ENCODE measurements at regions not wholly inside any gene's neighbourhood (a gene's known extent, or its start where the extent isn't known, plus 50 kb on each side); places are given as distances from the start of the nearest gene placed in this dataset.
"Not testable (repeated sequence)": the region's sequence is repeated elsewhere in the genome, so short reads cannot be mapped to it uniquely, and the experiment has no call there.

GRCh38 chr2:39583213-39583612 lies 82.5 kb upstream of the TMEM178A start:
- TF ChIP-seq GABPA (IDR thresholded peaks at IDR 0.05; ENCODE audit: low read depth), result no peak
- no peak for TF ChIP-seq POLR2AphosphoS5 (IDR thresholded peaks at IDR 0.05; ENCODE audit: low read depth)
- TF ChIP-seq CTCF (IDR thresholded peaks at IDR 0.05; ENCODE audit: insufficient read depth, low read length), result no peak
- TF ChIP-seq SPI1 (IDR thresholded peaks at IDR 0.05; ENCODE audit: borderline replicate concordance, low read depth), result no peak
- TF ChIP-seq REST (IDR thresholded peaks at IDR 0.05; ENCODE audit: insufficient replicate concordance, low read depth), result no peak
- DNase-seq (ENCODE audit: low read depth in 1 of 2, low spot score in 1 of 2), result no peak
- Histone ChIP-seq H3K4me3 (replicated peaks; ENCODE audit: insufficient read depth, low read length) (no peak overlapping the region), H3K27me3 (ENCODE audit: insufficient read depth, poor library complexity, severe bottlenecking) (no peaks in the 10 kb centered on the region), H3K27ac (replicated peaks) (no peak overlapping the region)

DNA sequence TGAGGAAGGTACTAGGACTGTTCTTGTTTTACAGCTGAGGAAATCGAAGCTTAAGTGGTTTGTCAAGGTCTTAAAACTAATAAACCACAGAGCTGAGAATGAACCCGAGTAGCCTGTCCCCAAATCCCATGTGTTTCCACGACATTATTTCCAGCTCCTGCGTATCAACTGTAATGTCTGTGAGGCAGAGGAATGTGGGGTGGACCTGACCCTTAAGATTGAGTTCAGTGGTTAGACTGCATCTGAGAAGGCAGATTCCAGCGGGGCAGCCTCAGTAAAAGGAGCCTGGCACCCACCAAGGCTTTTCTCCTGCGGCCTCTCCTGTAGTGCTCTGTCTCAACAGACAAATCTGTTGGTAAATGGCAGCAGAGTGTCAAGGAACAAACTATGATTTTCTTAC lies 81.9 kb upstream of the TMEM178A start:
- TF ChIP-seq CTCF (IDR thresholded peaks at IDR 0.05; ENCODE audit: insufficient read depth, low read length), result no peak
- no peak for TF ChIP-seq GABPA (IDR thresholded peaks at IDR 0.05; ENCODE audit: low read depth)
- TF ChIP-seq POLR2AphosphoS5 (IDR thresholded peaks at IDR 0.05; ENCODE audit: low read depth), result no peak
- no peak for TF ChIP-seq REST (IDR thresholded peaks at IDR 0.05; ENCODE audit: insufficient replicate concordance, low read depth)
- no peak for TF ChIP-seq SPI1 (IDR thresholded peaks at IDR 0.05; ENCODE audit: borderline replicate concordance, low read depth)
- Histone ChIP-seq H3K4me3 (replicated peaks; ENCODE audit: insufficient read depth, low read length) (no peak overlapping the region), H3K27me3 (ENCODE audit: insufficient read depth, poor library complexity, severe bottlenecking) (no peaks in the 10 kb centered on the region), H3K27ac (replicated peaks) (no peak overlapping the region)
- no peak for DNase-seq (ENCODE audit: low read depth in 1 of 2, low spot score in 1 of 2)

DNA sequence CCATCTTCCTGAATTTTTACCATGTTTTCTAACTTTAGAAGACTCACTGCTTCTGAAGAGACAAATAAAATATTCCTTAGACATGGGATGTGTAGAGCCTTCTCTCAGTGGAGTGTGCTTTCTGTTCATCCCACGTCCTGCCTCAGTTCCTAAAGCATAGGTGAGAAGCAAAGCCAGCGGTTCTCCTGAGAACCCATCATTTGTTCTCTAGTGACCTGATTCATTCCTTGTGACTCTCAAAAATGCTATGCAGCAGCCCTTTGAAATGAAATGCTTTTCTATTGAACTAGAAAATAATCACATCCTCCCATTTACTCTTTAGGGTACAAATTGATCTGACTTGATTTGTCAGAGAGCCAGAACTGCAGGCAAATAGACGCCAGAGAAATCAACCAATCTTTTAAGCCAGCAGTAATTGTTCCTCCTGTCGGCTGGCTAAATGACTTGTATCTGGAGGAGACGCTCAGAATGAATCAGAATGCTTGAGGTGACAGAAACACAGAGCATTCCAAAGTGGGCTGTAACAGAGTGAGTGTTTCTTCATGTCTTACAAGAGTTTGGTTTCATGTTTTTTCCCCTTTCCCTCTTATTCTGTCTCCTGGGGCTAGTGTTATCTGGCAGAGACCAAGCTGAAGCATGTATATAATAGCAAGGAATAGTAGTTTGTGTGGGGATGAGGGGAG lies 81.3 kb upstream of the TMEM178A start:
- Histone ChIP-seq H3K27me3 (ENCODE audit: insufficient read depth, poor library complexity, severe bottlenecking) (no peaks in the 10 kb centered on the region), H3K27ac (replicated peaks) (no peak overlapping the region), H3K4me3 (replicated peaks; ENCODE audit: insufficient read depth, low read length) (no peak overlapping the region)
- TF ChIP-seq CTCF (IDR thresholded peaks at IDR 0.05; ENCODE audit: insufficient read depth, low read length), result no peak
- TF ChIP-seq POLR2AphosphoS5 (IDR thresholded peaks at IDR 0.05; ENCODE audit: low read depth), result no peak
- no peak for TF ChIP-seq REST (IDR thresholded peaks at IDR 0.05; ENCODE audit: insufficient replicate concordance, low read depth)
- no peak for TF ChIP-seq SPI1 (IDR thresholded peaks at IDR 0.05; ENCODE audit: borderline replicate concordance, low read depth)
- TF ChIP-seq GABPA (IDR thresholded peaks at IDR 0.05; ENCODE audit: low read depth), result no peak
- no peak for DNase-seq (ENCODE audit: low read depth in 1 of 2, low spot score in 1 of 2)

DNA sequence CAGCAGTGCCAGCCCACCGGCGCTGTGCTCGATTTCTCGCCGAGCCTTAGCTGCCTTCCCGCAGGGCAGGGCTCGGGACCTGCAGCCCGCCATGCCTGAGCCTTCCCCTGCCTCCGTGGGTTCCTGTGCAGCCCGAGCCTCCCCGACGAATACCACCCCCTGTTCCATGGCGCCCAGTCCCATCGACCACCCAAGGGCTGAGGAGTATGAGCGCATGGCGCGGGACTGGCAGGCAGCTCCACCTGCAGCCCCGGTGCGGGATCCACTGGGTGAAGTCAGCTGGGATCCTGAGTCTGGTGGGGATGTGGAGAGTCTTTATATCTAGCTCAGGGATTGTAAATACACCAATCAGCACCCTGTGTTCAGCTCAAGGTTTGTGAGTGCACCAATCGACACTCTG lies 80.2 kb upstream of the TMEM178A start:
- not testable (repeated sequence) for H3K27me3 ChIP-seq (ENCODE audit: insufficient read depth, poor library complexity, severe bottlenecking); DNase-seq (ENCODE audit: low read depth in 1 of 2, low spot score in 1 of 2); H3K27ac ChIP-seq (replicated peaks); H3K4me3 ChIP-seq (replicated peaks; ENCODE audit: insufficient read depth, low read length)
